ENCODE measurements at regions not wholly inside any gene's neighbourhood (a gene's known extent, or its start where the extent isn't known, plus 50 kb on each side); places are given as distances from the start of the nearest gene placed in this dataset.

DNA sequence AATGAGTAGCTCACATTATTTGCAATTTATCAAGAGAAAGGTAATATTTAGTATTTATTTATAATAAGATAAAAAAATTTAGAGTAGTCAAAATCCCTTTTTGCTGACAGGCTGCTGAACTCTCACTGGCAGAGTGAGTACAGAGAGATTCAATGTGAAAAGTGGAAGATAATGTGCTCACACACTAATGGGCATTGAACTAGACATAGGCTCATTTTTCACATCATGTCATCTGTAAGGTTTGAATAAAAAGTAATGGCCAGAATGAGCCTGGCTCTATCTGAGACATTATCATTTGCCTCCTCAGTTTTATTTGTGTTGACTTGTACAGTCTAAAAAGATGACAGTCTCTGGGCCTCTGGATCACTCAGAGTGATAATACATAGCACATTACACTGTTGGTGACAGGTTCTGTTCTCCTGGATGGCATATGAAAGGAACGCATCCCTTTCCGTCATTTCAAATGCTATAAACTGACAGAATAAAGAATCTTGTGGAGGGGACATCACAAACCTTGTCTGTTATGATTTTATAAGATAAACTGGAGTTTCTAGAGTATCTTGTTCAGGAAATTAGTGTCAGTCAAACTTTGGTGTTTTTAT lies 812.9 kb downstream of the NR4A2 start:
- H3K27me3 Mint-ChIP-seq, result no peaks in the 10 kb centered on the region
- no peak overlapping the region for H3K4me2 ChIP-seq (replicated peaks; ENCODE audit: low read depth, low read length, poor library complexity, severe bottlenecking)
- H3K4me3 Mint-ChIP-seq, result no peak overlapping the region
- DNase-seq, result no peak
- no peak overlapping the region for H3K27ac Mint-ChIP-seq
- no peak for ATAC-seq (ENCODE audit: low read depth)
- POLR2A ChIA-PET, result no interaction called here
- H3K9me3 ChIP-seq (ENCODE audit: control extremely low read depth in 1 of 3, control insufficient read depth in 2 of 3, insufficient read depth in 1 of 3, low read length in 2 of 3), result no peaks in the 10 kb centered on the region
- H3K79me2 ChIP-seq (ENCODE audit: control insufficient read depth, insufficient read depth, low read length), result no peaks in the 10 kb centered on the region
- no peak overlapping the region for H3K9ac ChIP-seq (ENCODE audit: low read length)
- no peak overlapping the region for H2AFZ ChIP-seq (ENCODE audit: insufficient read depth, low read depth, low read length, poor library complexity, severe bottlenecking)
- H4K20me1 ChIP-seq (ENCODE audit: control insufficient read depth, insufficient read depth, low read length, poor library complexity, severe bottlenecking), result no peaks in the 10 kb centered on the region
- intact Hi-C loops (cut with micrococcal nuclease), result no loop called here
- no peaks in the 10 kb centered on the region for H3K4me1 ChIP-seq (ENCODE audit: control insufficient read depth in 2 of 2, insufficient read depth in 2 of 2, low read length in 2 of 2)
- no peak overlapping the region for H3K4me3 ChIP-seq (ENCODE audit: control extremely low read depth in 1 of 5, extremely low read depth in 1 of 5, insufficient read depth in 1 of 5, low read depth in 2 of 5, low read length in 4 of 5)
- whole genome bisulfite sequencing (ENCODE audit: insufficient coverage), result no CpG with 5 or more reads among the region's 2 CpGs
- no peaks in the 10 kb centered on the region for H3K36me3 ChIP-seq (replicated peaks in 1 of 2; ENCODE audit: control extremely low read depth in 1 of 2, control insufficient read depth in 1 of 2, extremely low read depth in 1 of 2, insufficient read depth in 2 of 2, low read length in 1 of 2)
- no peaks in the 10 kb centered on the region for H3K9me3 Mint-ChIP-seq (ENCODE audit: insufficient read depth)
- no peaks in the 10 kb centered on the region for H3K4me1 Mint-ChIP-seq
- CTCF ChIA-PET, result no interaction called here
- H3K27ac ChIP-seq (ENCODE audit: low read length in 2 of 2), result no peak overlapping the region
- TF ChIP-seq, protein P1, sequence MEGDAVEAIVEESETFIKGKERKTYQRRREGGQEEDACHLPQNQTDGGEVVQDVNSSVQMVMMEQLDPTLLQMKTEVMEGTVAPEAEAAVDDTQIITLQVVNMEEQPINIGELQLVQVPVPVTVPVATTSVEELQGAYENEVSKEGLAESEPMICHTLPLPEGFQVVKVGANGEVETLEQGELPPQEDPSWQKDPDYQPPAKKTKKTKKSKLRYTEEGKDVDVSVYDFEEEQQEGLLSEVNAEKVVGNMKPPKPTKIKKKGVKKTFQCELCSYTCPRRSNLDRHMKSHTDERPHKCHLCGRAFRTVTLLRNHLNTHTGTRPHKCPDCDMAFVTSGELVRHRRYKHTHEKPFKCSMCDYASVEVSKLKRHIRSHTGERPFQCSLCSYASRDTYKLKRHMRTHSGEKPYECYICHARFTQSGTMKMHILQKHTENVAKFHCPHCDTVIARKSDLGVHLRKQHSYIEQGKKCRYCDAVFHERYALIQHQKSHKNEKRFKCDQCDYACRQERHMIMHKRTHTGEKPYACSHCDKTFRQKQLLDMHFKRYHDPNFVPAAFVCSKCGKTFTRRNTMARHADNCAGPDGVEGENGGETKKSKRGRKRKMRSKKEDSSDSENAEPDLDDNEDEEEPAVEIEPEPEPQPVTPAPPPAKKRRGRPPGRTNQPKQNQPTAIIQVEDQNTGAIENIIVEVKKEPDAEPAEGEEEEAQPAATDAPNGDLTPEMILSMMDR (IDR thresholded peaks at IDR 0.05), result no peak
- TF ChIP-seq EZH2 (IDR thresholded peaks at IDR 0.05; ENCODE audit: borderline replicate concordance, insufficient read depth, low read depth, low read length, poor library complexity, severe bottlenecking), result no peak
- H3K27me3 ChIP-seq (replicated peaks in 1 of 4; ENCODE audit: control extremely low read depth in 1 of 4, control insufficient read depth in 3 of 4, insufficient read depth in 4 of 4, low read length in 3 of 4), result no peaks in the 10 kb centered on the region

DNA sequence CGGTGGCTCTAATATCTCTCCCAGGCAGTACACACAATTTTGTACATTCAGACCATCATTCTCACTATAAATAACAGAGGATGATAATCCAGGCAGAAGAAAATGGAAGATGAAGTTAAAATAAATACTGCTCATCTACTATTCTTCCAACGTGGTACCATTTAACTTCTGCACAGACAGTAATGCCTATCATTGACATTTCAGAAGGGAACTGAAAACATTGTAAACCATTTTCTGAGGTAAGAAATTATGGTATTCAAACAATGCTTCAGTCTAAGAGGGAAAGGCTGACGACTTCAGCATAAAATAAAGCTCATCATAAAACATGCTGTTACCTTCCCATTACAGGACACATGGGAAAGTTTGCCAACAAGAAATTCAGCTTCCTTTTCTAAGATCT lies 814.4 kb downstream of the NR4A2 start:
- Mint-ChIP-seq H3K4me3 (no peak overlapping the region), H3K9me3 (ENCODE audit: insufficient read depth) (no peaks in the 10 kb centered on the region), H3K27me3 (no peaks in the 10 kb centered on the region), H3K27ac (no peak overlapping the region), H3K4me1 (no peaks in the 10 kb centered on the region)
- Histone ChIP-seq H4K20me1 (ENCODE audit: control insufficient read depth, insufficient read depth, low read length, poor library complexity, severe bottlenecking) (no peaks in the 10 kb centered on the region), H3K4me2 (replicated peaks; ENCODE audit: low read depth, low read length, poor library complexity, severe bottlenecking) (no peak overlapping the region), H3K9me3 (ENCODE audit: control extremely low read depth in 1 of 3, control insufficient read depth in 2 of 3, insufficient read depth in 1 of 3, low read length in 2 of 3) (no peaks in the 10 kb centered on the region), H3K36me3 (replicated peaks in 1 of 2; ENCODE audit: control extremely low read depth in 1 of 2, control insufficient read depth in 1 of 2, extremely low read depth in 1 of 2, insufficient read depth in 2 of 2, low read length in 1 of 2) (no peaks in the 10 kb centered on the region), H3K9ac (ENCODE audit: low read length) (no peak overlapping the region), H3K79me2 (ENCODE audit: control insufficient read depth, insufficient read depth, low read length) (no peaks in the 10 kb centered on the region), H3K27me3 (replicated peaks in 1 of 4; ENCODE audit: control extremely low read depth in 1 of 4, control insufficient read depth in 3 of 4, insufficient read depth in 4 of 4, low read length in 3 of 4) (no peaks in the 10 kb centered on the region), H3K4me3 (ENCODE audit: control extremely low read depth in 1 of 5, extremely low read depth in 1 of 5, insufficient read depth in 1 of 5, low read depth in 2 of 5, low read length in 4 of 5) (no peak overlapping the region), H3K27ac (ENCODE audit: low read length in 2 of 2) (no peak overlapping the region), H2AFZ (ENCODE audit: insufficient read depth, low read depth, low read length, poor library complexity, severe bottlenecking) (no peak overlapping the region), H3K4me1 (ENCODE audit: control insufficient read depth in 2 of 2, insufficient read depth in 2 of 2, low read length in 2 of 2) (no peaks in the 10 kb centered on the region)
- intact Hi-C loops (cut with micrococcal nuclease), result no loop called here
- no CpG with 5 or more reads among the region's 3 CpGs for WGBS (ENCODE audit: insufficient coverage)
- ChIA-PET POLR2A (no interaction called here), CTCF (no interaction called here)
- DNase-seq (no peak), ATAC-seq (ENCODE audit: low read depth) (no peak)
- TF ChIP-seq, protein P1 (IDR thresholded peaks at IDR 0.05), result no peak
- TF ChIP-seq EZH2 (IDR thresholded peaks at IDR 0.05; ENCODE audit: borderline replicate concordance, insufficient read depth, low read depth, low read length, poor library complexity, severe bottlenecking), result no peak

Measured in B cell (primary cell).